CD4-positive, alpha-beta memory T cell (primary cell): ENCODE measurements at regions not wholly inside any gene's neighbourhood (a gene's known extent, or its start where the extent isn't known, plus 50 kb on each side); places are given as distances from the start of the nearest gene placed in this dataset.

Experiments
- CTCF ChIA-PET: fragments of 350-600 bp; sonication (Branson Sonifier 250); formaldehyde crosslinking; loops from one replicate; lab custom pipeline; 2021; ENCODE audit warnings: inconsistent platforms; ENCODE audit not compliant: partially characterized antibody; lab: Charles Lee
- POLR2A ChIA-PET: fragments of 350-600 bp; sonication (Branson Sonifier 250); formaldehyde crosslinking; loops from one replicate; lab custom pipeline; 2021; ENCODE audit not compliant: partially characterized antibody; lab: Charles Lee
- DNase-seq, 5 donors: peaks; one replicate each; pipeline versions ENCODE4 v3.0.0 to v3.0.0-alpha.2; 2020 to 2022; ENCODE audit warnings: mixed read lengths in 1 of 5
- H3K27ac ChIP-seq: one replicate; pipeline ENCODE4 v1.7.0; 2013; ENCODE audit warnings: low read depth, low read length
- H3K27me3 ChIP-seq: 2 replicates; pipeline ENCODE4 v1.7.0; 2013; ENCODE audit warnings: mild to moderate bottlenecking, low read length, moderate library complexity; ENCODE audit not compliant: insufficient read depth
- H3K36me3 ChIP-seq: 2 replicates; pipeline ENCODE4 v1.7.0; 2013; ENCODE audit warnings: mild to moderate bottlenecking, low read length, moderate library complexity; ENCODE audit not compliant: insufficient read depth
- H3K4me1 ChIP-seq: 2 replicates; pipeline ENCODE4 v1.7.0; 2013; ENCODE audit warnings: mild to moderate bottlenecking, low read length, moderate library complexity; ENCODE audit not compliant: insufficient read depth
- H3K4me3 ChIP-seq, 2 donors: one replicate each; pipeline ENCODE4 v1.7.0; 2013; ENCODE audit warnings: low read length in 2 of 2, mild to moderate bottlenecking in 1 of 2
- H3K9me3 ChIP-seq, 2 donors: one replicate each; pipeline ENCODE4 v1.7.0; 2013; ENCODE audit warnings: low read length in 2 of 2, control low read depth in 1 of 2; ENCODE audit not compliant: control insufficient read depth in 1 of 2
- H3K27ac Mint-ChIP-seq, 7 donors: one replicate each; pipeline ENCODE4 v1.8.0; 2020 to 2021; ENCODE audit warnings: mixed read lengths in 7 of 7, mild to moderate bottlenecking in 6 of 7, inconsistent platforms in 3 of 7, moderate library complexity in 3 of 7
- H3K27me3 Mint-ChIP-seq, 2 donors: one replicate each; pipeline ENCODE4 v1.8.0; 2020 to 2021; ENCODE audit warnings: mixed read lengths in 2 of 2
- H3K36me3 Mint-ChIP-seq, 2 donors: one replicate each; pipeline ENCODE4 v1.8.0; 2020 to 2021; ENCODE audit warnings: mixed read lengths in 2 of 2, inconsistent platforms in 1 of 2, mild to moderate bottlenecking in 1 of 2
- H3K4me1 Mint-ChIP-seq, 4 donors: one replicate each; pipeline ENCODE4 v1.8.0; 2020 to 2021; ENCODE audit warnings: mixed read lengths in 4 of 4, mild to moderate bottlenecking in 1 of 4
- H3K4me3 Mint-ChIP-seq, 8 donors: one replicate each; pipeline ENCODE4 v1.8.0; 2020 to 2021; ENCODE audit warnings: mixed read lengths in 8 of 8, mild to moderate bottlenecking in 7 of 8, moderate library complexity in 6 of 8, inconsistent platforms in 3 of 8
- H3K9me3 Mint-ChIP-seq, 8 donors: one replicate each; pipeline ENCODE4 v1.8.0; 2020 to 2021; ENCODE audit warnings: mixed read lengths in 8 of 8, mild to moderate bottlenecking in 5 of 8, inconsistent platforms in 3 of 8, moderate library complexity in 1 of 8
- intact Hi-C: fragments of 100-400 bp; cut with micrococcal nuclease; formaldehyde crosslinking; loops from one replicate; pipeline ENCODE4 v1.15.1; 2023

DNA sequence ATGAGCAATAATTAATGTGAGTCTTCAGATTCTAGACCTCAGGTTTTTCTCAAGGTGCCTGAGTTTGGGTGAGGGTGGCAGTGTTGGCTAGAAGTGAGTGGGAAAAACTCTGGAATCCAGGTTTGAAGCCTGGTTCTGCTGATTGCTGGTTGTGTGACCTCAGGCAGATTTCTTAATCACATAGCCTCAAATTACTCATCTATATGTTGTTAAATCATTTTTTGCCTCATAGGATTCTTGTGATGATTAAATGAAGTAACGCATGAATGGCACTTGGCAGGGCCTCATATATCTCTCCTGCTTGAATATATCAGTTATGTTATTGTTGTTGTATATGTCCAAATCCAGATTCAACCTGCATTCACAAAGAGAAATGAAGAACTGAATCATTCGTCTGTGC, 60.5 kb downstream of the NR2F2 start:
- H3K9me3 ChIP-seq = no peaks in the 10 kb centered on the region
- H3K4me3 ChIP-seq = no peak overlapping the region
- DNase-seq = no peak
- intact Hi-C loops = no loop called here
- H3K27ac Mint-ChIP-seq = no peak overlapping the region
- POLR2A ChIA-PET = no interaction called here
- H3K4me3 Mint-ChIP-seq = no peak overlapping the region
- no peaks in the 10 kb centered on the region for H3K36me3 ChIP-seq
- H3K27me3 Mint-ChIP-seq = peaks cover 0 to 3% of the 10 kb centered on the region in 2 donors
- peaks cover 0 to 6% (median 2%) of the 10 kb centered on the region in 8 donors for H3K9me3 Mint-ChIP-seq
- no peak overlapping the region for H3K27ac ChIP-seq
- H3K27me3 ChIP-seq = no peaks in the 10 kb centered on the region
- H3K36me3 Mint-ChIP-seq = no peaks in the 10 kb centered on the region
- CTCF ChIA-PET = no interaction called here
- peaks cover 0 to 1% (median 0%) of the 10 kb centered on the region in 4 donors for H3K4me1 Mint-ChIP-seq
- H3K4me1 ChIP-seq = no peaks in the 10 kb centered on the region

- CTCF ChIA-PET = no interaction called here
Observed at GRCh38 chr15:96392380-96393208, 62.1 kb downstream of the NR2F2 start.

GRCh38 chr15:96393209-96393513, 62.7 kb downstream of the NR2F2 start:
- intact Hi-C loops = no loop called here
- CTCF ChIA-PET = no interaction called here
- POLR2A ChIA-PET = no interaction called here

More at GRCh38 chr15:96392380-96393208, 62.1 kb downstream of the NR2F2 start:
- Mint-ChIP-seq H3K9me3 (peaks cover 0 to 7% (median 2%) of the 10 kb centered on the region in 8 donors), H3K4me1 (peaks cover 0 to 1% (median 0%) of the 10 kb centered on the region in 4 donors), H3K36me3 (no peaks in the 10 kb centered on the region), H3K27me3 (peaks cover 0 to 3% of the 10 kb centered on the region in 2 donors), H3K4me3 (no peak overlapping the region), H3K27ac (no peak overlapping the region)
- Histone ChIP-seq H3K4me3 (no peak overlapping the region), H3K27me3 (no peaks in the 10 kb centered on the region), H3K36me3 (no peaks in the 10 kb centered on the region), H3K27ac (no peak overlapping the region), H3K4me1 (no peaks in the 10 kb centered on the region), H3K9me3 (no peaks in the 10 kb centered on the region)
- intact Hi-C loops = no loop called here
- POLR2A ChIA-PET = no interaction called here
- no peak for DNase-seq

GRCh38 chr15:96395687-96396086, 65.2 kb downstream of the NR2F2 start:
- Histone ChIP-seq H3K4me3 (no peak overlapping the region), H3K4me1 (no peaks in the 10 kb centered on the region), H3K27me3 (no peaks in the 10 kb centered on the region), H3K36me3 (no peaks in the 10 kb centered on the region), H3K9me3 (no peaks in the 10 kb centered on the region), H3K27ac (no peak overlapping the region)
- Mint-ChIP-seq H3K36me3 (no peaks in the 10 kb centered on the region), H3K4me1 (peaks cover 0 to 1% (median 0%) of the 10 kb centered on the region in 4 donors), H3K4me3 (no peak overlapping the region), H3K27ac (no peak overlapping the region), H3K27me3 (peaks cover 0 to 3% of the 10 kb centered on the region in 2 donors), H3K9me3 (peaks cover 0 to 10% (median 0%) of the 10 kb centered on the region in 8 donors)
- POLR2A ChIA-PET = no interaction called here
- CTCF ChIA-PET = no interaction called here
- intact Hi-C loops = no loop called here
- DNase-seq = no peak

More at GRCh38 chr15:96393209-96393513, 62.7 kb downstream of the NR2F2 start:
- H3K4me1 ChIP-seq = no peaks in the 10 kb centered on the region
- no peak overlapping the region for H3K4me3 ChIP-seq
- H3K27me3 ChIP-seq = no peaks in the 10 kb centered on the region
- no peaks in the 10 kb centered on the region for H3K9me3 ChIP-seq
- H3K36me3 ChIP-seq = no peaks in the 10 kb centered on the region
- no peak overlapping the region for H3K27ac ChIP-seq
- Mint-ChIP-seq H3K27me3 (peaks cover 0 to 3% of the 10 kb centered on the region in 2 donors), H3K9me3 (peaks cover 0 to 10% (median 0%) of the 10 kb centered on the region in 8 donors), H3K36me3 (no peaks in the 10 kb centered on the region), H3K4me1 (peaks cover 0 to 1% (median 0%) of the 10 kb centered on the region in 4 donors), H3K27ac (no peak overlapping the region), H3K4me3 (no peak overlapping the region)
- no peak for DNase-seq

GRCh38 chr15:96398776-96399175, 68.3 kb downstream of the NR2F2 start:
- intact Hi-C loops = no loop called here
- H3K4me1 ChIP-seq = no peaks in the 10 kb centered on the region
- no peaks in the 10 kb centered on the region for H3K4me1 Mint-ChIP-seq
- no peaks in the 10 kb centered on the region for H3K27me3 ChIP-seq
- no peak overlapping the region for H3K27ac ChIP-seq
- H3K4me3 ChIP-seq = no peak overlapping the region
- H3K27me3 Mint-ChIP-seq = peaks cover 2 to 3% of the 10 kb centered on the region in 2 donors
- ChIA-PET CTCF (no interaction called here), POLR2A (no interaction called here)
- no peaks in the 10 kb centered on the region for H3K9me3 ChIP-seq
- no peaks in the 10 kb centered on the region for H3K36me3 Mint-ChIP-seq
- no peak overlapping the region for H3K27ac Mint-ChIP-seq
- H3K36me3 ChIP-seq = no peaks in the 10 kb centered on the region
- no peak overlapping the region for H3K4me3 Mint-ChIP-seq
- DNase-seq = no peak
- H3K9me3 Mint-ChIP-seq = peaks cover 0 to 10% (median under 1%) of the 10 kb centered on the region in 8 donors

GRCh38 chr15:96402403-96402802, 71.9 kb downstream of the NR2F2 start:
- Mint-ChIP-seq H3K36me3 (no peaks in the 10 kb centered on the region), H3K27ac (no peak overlapping the region), H3K9me3 (peaks cover 0 to 14% (median 5%) of the 10 kb centered on the region in 8 donors), H3K4me1 (no peaks in the 10 kb centered on the region), H3K4me3 (no peak overlapping the region), H3K27me3 (peaks cover 7 to 12% of the 10 kb centered on the region in 2 donors)
- H3K36me3 ChIP-seq = no peaks in the 10 kb centered on the region
- H3K27me3 ChIP-seq = no peaks in the 10 kb centered on the region
- ChIA-PET POLR2A (no interaction called here), CTCF (no interaction called here)
- H3K4me3 ChIP-seq = no peak overlapping the region
- H3K9me3 ChIP-seq = no peaks in the 10 kb centered on the region
- intact Hi-C loops = no loop called here
- no peak overlapping the region for H3K27ac ChIP-seq
- no peaks in the 10 kb centered on the region for H3K4me1 ChIP-seq
- no peak for DNase-seq

DNA sequence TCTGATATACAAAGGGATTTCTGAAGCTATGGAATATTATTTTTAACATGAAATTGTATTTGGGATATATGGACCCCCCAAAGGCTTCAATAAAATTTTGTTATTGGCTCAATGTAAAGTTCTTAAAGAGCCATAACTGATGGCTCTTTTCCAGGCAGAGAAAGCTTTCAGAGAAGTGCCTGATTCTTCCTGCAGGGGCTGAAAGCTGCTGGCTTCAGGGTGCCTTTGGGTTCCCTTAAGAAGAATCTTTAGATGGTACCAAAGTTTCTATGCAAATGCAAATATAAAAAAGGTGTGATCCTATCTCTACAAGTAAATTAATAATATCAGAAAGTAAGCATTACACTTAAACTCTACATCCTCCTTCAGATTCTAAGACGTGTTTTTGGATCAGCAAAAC, 72.6 kb downstream of the NR2F2 start:
- CTCF ChIA-PET = no interaction called here
- intact Hi-C loops = no loop called here
- H3K27me3 Mint-ChIP-seq = peaks cover 12 to 16% of the 10 kb centered on the region in 2 donors

More for the DNA sequence above, 72.6 kb downstream of the NR2F2 start:
- Histone ChIP-seq H3K9me3 (no peaks in the 10 kb centered on the region), H3K27ac (no peak overlapping the region), H3K4me1 (no peaks in the 10 kb centered on the region), H3K27me3 (no peaks in the 10 kb centered on the region), H3K36me3 (no peaks in the 10 kb centered on the region), H3K4me3 (no peak overlapping the region)
- Mint-ChIP-seq H3K9me3 (peaks cover 2 to 15% (median 7%) of the 10 kb centered on the region in 8 donors), H3K27ac (no peak overlapping the region), H3K4me1 (no peaks in the 10 kb centered on the region), H3K36me3 (peaks cover 0 to 4% of the 10 kb centered on the region in 2 donors), H3K4me3 (no peak overlapping the region)
- POLR2A ChIA-PET = no interaction called here
- DNase-seq = no peak
